ENCODE measurements at regions not wholly inside any gene's neighbourhood (a gene's known extent, or its start where the extent isn't known, plus 50 kb on each side); places are given as distances from the start of the nearest gene placed in this dataset.
"Not testable (repeated sequence)": the region's sequence is repeated elsewhere in the genome, so short reads cannot be mapped to it uniquely, and the experiment has no call there.

- DNase-seq = no peak
These were observed 50.7 kb upstream of the DIAPH3 start for GRCh38 chr13:60214213-60215055.

GRCh38 chr13:60220072-60220471, 56.3 kb upstream of the DIAPH3 start:
- no peak for DNase-seq

- DNase-seq = no peak
These were observed 57.9 kb upstream of the DIAPH3 start for GRCh38 chr13:60221581-60221980.

- DNase-seq = peak; percentile 24
These were observed 62.8 kb upstream of the DIAPH3 start for GRCh38 chr13:60226507-60226906.

GRCh38 chr13:60227158-60227557, 63.4 kb upstream of the DIAPH3 start:
- no peak for DNase-seq

GRCh38 chr13:60229708-60230272, 66.1 kb upstream of the DIAPH3 start:
- no peak for DNase-seq

GRCh38 chr13:60230593-60230992, 66.9 kb upstream of the DIAPH3 start:
- DNase-seq = no peak

- no peak for DNase-seq
These were observed 78.4 kb upstream of the DIAPH3 start for GRCh38 chr13:60242043-60242595.

- no peak for DNase-seq
These were observed 80.7 kb upstream of the DIAPH3 start for GRCh38 chr13:60244381-60244780.

- not testable (repeated sequence) for DNase-seq
These were observed 87.7 kb upstream of the DIAPH3 start for GRCh38 chr13:60251419-60251818.

GRCh38 chr13:60258349-60258748, 94.6 kb upstream of the DIAPH3 start:
- no peak for DNase-seq

GRCh38 chr13:60260440-60260839, 96.7 kb upstream of the DIAPH3 start:
- DNase-seq = no peak

GRCh38 chr13:60261432-60262351, 98.0 kb upstream of the DIAPH3 start:
- no peak for DNase-seq

- DNase-seq = no peak
These were observed 101.8 kb upstream of the DIAPH3 start for GRCh38 chr13:60265566-60265965.

- DNase-seq = no peak
These were observed 103.9 kb upstream of the DIAPH3 start for GRCh38 chr13:60267498-60268202.

- DNase-seq = no peak
These were observed 104.5 kb upstream of the DIAPH3 start for GRCh38 chr13:60268203-60268555.

GRCh38 chr13:60273971-60274527, 110.3 kb upstream of the DIAPH3 start:
- no peak for DNase-seq

- no peak for DNase-seq
These were observed 110.9 kb upstream of the DIAPH3 start for GRCh38 chr13:60274655-60275054.

- no peak for DNase-seq
These were observed 111.5 kb upstream of the DIAPH3 start for GRCh38 chr13:60275208-60275607.

- not testable (repeated sequence) for DNase-seq
These were observed 116.5 kb upstream of the TDRD3 start for GRCh38 chr13:60280524-60280923.

- DNase-seq = no peak
These were observed 114.8 kb upstream of the TDRD3 start for GRCh38 chr13:60282186-60282585.

- no peak for DNase-seq
These were observed 114.3 kb upstream of the TDRD3 start for GRCh38 chr13:60282708-60283107.

Measured in HCEC 1CT (cell line).